Nephron (organoid): ENCODE measurements at regions not wholly inside any gene's neighbourhood (a gene's known extent, or its start where the extent isn't known, plus 50 kb on each side); places are given as distances from the start of the nearest gene placed in this dataset.

Experiments used
- H3K27ac Mint-ChIP-seq, 3 experiments: 2 replicates each; pipeline ENCODE4 v1.8.0; 2020; ENCODE audit warnings: mixed read lengths in 3 of 3, mild to moderate bottlenecking in 2 of 3, moderate library complexity in 1 of 3
- H3K27me3 Mint-ChIP-seq: 2 replicates; pipeline ENCODE4 v1.8.0; 2021; ENCODE audit warnings: low read depth, mild to moderate bottlenecking, moderate library complexity, mixed read lengths
- H3K36me3 Mint-ChIP-seq: 2 replicates; pipeline ENCODE4 v1.8.0; 2020; ENCODE audit warnings: low read depth, mixed read lengths
- H3K4me1 Mint-ChIP-seq: 2 replicates; pipeline ENCODE4 v1.8.0; 2020; ENCODE audit warnings: mixed read lengths
- H3K4me3 Mint-ChIP-seq, 3 experiments: 2 replicates each; pipeline ENCODE4 v1.8.0; 2020; ENCODE audit warnings: mild to moderate bottlenecking in 3 of 3, mixed read lengths in 3 of 3, moderate library complexity in 2 of 3
- H3K9me3 Mint-ChIP-seq: 2 replicates; pipeline ENCODE4 v1.8.0; 2020; ENCODE audit warnings: mixed read lengths
- TF ChIP-seq, protein P1 (sequence below), 3 experiments: fragments of 200-600 bp; sonication (generic); IDR thresholded peaks; one replicate each; pipeline ENCODE4 v1.5.0; 2021; ENCODE audit warnings: antibody characterized with exemption in 3 of 3; ENCODE audit not compliant: unreplicated experiment in 3 of 3

DNA sequence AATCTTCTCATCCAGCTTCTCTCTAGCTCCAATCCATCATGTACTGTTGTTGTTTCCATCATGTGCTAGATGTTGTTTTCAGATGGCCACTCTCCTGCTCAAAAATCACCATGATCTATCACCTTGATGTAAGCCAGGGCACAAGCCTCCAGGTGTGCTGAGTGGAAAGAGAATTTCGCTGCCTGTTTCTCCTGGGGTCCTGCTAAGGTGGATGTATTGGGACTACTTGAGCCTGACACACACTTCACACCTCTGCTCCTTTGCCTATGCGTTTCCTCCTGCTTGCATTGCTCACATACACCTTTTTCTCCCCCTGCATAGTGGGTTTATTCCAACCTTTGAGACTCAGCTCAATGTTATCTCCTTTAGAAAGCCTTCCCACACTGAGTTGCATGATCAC is 287.6 kb downstream of the CYRIA start:
- Mint-ChIP-seq H3K4me3 (no peak overlapping the region), H3K4me1 (no peaks in the 10 kb centered on the region), H3K9me3 (peaks cover 3% of the 10 kb centered on the region), H3K27me3 (peaks cover 5% of the 10 kb centered on the region), H3K27ac (no peak overlapping the region), H3K36me3 (no peaks in the 10 kb centered on the region)
- TF ChIP-seq, protein P1, sequence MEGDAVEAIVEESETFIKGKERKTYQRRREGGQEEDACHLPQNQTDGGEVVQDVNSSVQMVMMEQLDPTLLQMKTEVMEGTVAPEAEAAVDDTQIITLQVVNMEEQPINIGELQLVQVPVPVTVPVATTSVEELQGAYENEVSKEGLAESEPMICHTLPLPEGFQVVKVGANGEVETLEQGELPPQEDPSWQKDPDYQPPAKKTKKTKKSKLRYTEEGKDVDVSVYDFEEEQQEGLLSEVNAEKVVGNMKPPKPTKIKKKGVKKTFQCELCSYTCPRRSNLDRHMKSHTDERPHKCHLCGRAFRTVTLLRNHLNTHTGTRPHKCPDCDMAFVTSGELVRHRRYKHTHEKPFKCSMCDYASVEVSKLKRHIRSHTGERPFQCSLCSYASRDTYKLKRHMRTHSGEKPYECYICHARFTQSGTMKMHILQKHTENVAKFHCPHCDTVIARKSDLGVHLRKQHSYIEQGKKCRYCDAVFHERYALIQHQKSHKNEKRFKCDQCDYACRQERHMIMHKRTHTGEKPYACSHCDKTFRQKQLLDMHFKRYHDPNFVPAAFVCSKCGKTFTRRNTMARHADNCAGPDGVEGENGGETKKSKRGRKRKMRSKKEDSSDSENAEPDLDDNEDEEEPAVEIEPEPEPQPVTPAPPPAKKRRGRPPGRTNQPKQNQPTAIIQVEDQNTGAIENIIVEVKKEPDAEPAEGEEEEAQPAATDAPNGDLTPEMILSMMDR (IDR thresholded peaks at IDR 0.05; ENCODE audit: unreplicated experiment in 3 of 3), result no peak

GRCh38 chr2:16375981-16376380 is 289.7 kb downstream of the CYRIA start:
- H3K4me1 Mint-ChIP-seq, result no peaks in the 10 kb centered on the region
- no peak overlapping the region for H3K27ac Mint-ChIP-seq
- no peaks in the 10 kb centered on the region for H3K27me3 Mint-ChIP-seq
- H3K9me3 Mint-ChIP-seq, result peaks cover 8% of the 10 kb centered on the region
- no peaks in the 10 kb centered on the region for H3K36me3 Mint-ChIP-seq
- TF ChIP-seq, protein P1 (IDR thresholded peaks at IDR 0.05; ENCODE audit: unreplicated experiment in 3 of 3), result no peak
- H3K4me3 Mint-ChIP-seq, result no peak overlapping the region

DNA sequence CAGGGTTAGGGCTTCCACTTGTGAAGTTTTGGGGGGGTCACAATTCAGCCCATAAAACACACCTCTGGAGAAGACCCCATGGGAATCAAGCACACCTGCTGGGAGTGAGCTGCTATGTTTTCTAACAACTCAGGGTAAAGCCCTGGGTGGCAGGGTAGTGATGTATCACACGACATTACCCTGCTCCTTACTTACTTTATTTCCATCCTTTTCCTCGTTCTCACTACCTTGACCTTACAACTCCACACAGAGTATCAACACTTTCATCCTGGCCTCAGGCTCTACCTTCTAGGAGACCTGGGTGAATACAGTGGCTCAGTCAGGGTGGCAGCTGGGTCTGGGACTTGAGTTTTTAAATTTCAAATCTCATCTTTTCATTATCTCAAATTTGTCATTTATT is 290.3 kb downstream of the CYRIA start:
- H3K4me3 Mint-ChIP-seq, result no peak overlapping the region
- peaks cover 8% of the 10 kb centered on the region for H3K9me3 Mint-ChIP-seq
- no peaks in the 10 kb centered on the region for H3K36me3 Mint-ChIP-seq
- H3K4me1 Mint-ChIP-seq, result no peaks in the 10 kb centered on the region
- TF ChIP-seq, protein P1 (IDR thresholded peaks at IDR 0.05; ENCODE audit: unreplicated experiment in 3 of 3), result no peak
- H3K27me3 Mint-ChIP-seq, result no peaks in the 10 kb centered on the region
- H3K27ac Mint-ChIP-seq, result no peak overlapping the region

GRCh38 chr2:16374671-16375070 is 291.0 kb downstream of the CYRIA start:
- TF ChIP-seq, protein P1 (IDR thresholded peaks at IDR 0.05; ENCODE audit: unreplicated experiment in 3 of 3), result no peak
- Mint-ChIP-seq H3K4me1 (no peaks in the 10 kb centered on the region), H3K27ac (no peak overlapping the region), H3K36me3 (no peaks in the 10 kb centered on the region), H3K27me3 (no peaks in the 10 kb centered on the region), H3K9me3 (peaks cover 8% of the 10 kb centered on the region), H3K4me3 (no peak overlapping the region)

GRCh38 chr2:16373341-16373740 is 292.3 kb downstream of the CYRIA start:
- Mint-ChIP-seq H3K27ac (no peak overlapping the region), H3K36me3 (no peaks in the 10 kb centered on the region), H3K4me3 (no peak overlapping the region), H3K27me3 (no peaks in the 10 kb centered on the region), H3K9me3 (peaks cover 8% of the 10 kb centered on the region), H3K4me1 (no peaks in the 10 kb centered on the region)
- TF ChIP-seq, protein P1 (IDR thresholded peaks at IDR 0.05; ENCODE audit: unreplicated experiment in 3 of 3), result no peak

GRCh38 chr2:16371751-16372150 is 293.9 kb downstream of the CYRIA start:
- Mint-ChIP-seq H3K36me3 (no peaks in the 10 kb centered on the region), H3K4me3 (no peak overlapping the region), H3K27me3 (no peaks in the 10 kb centered on the region), H3K4me1 (no peaks in the 10 kb centered on the region), H3K9me3 (peaks cover 8% of the 10 kb centered on the region), H3K27ac (no peak overlapping the region)
- TF ChIP-seq, protein P1 (IDR thresholded peaks at IDR 0.05; ENCODE audit: unreplicated experiment in 3 of 3), result no peak
